ENCODE measurements at regions not wholly inside any gene's neighbourhood (a gene's known extent, or its start where the extent isn't known, plus 50 kb on each side); places are given as distances from the start of the nearest gene placed in this dataset.
"Not testable (repeated sequence)": the region's sequence is repeated elsewhere in the genome, so short reads cannot be mapped to it uniquely, and the experiment has no call there.

DNA sequence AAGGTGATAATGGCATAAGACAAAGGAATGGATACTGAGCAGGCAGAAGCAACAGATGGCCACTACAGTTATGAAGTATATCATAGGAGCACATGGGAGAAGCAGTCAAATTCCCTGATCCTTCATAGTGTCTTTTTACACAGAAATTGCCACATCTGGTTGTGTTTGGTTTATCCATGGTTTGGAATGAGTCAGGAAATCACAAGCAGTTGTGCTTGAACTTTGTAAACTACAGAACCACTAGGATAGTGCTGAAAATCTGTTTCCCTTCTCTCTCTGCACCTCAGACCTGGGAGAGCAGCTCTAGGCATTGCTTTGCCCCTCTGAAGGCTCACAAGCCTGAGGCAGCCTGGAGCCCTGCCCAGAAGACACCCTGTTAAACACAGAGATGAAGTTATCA lies 134.0 kb downstream of the DMRT2 start:
- no peak overlapping the region for H3K4me3 ChIP-seq (replicated peaks in 1 of 3; ENCODE audit: insufficient read depth in 1 of 3, low read depth in 1 of 3, low read length in 3 of 3)
- DNase-seq (ENCODE audit: low read depth, low spot score): no peak
- BruUV-seq (replicated peaks): no TSS peak
- intact Hi-C loops (cut with micrococcal nuclease) (no loop called here), dilution Hi-C loops (cut with MboI; ENCODE audit: extremely low pct_ligation_motif_present, low sequenced_read_pairs) (no loop called here)
- no peaks in the 10 kb centered on the region for H4K20me1 ChIP-seq (replicated peaks; ENCODE audit: control insufficient read depth, extremely low read depth, insufficient read depth, low read length)
- TF ChIP-seq MYC (IDR thresholded peaks at IDR 0.05; ENCODE audit: low read depth, low read length) (no peak), POLR2AphosphoS5 (IDR thresholded peaks at IDR 0.05; ENCODE audit: insufficient read depth, low read depth, low read length) (no peak), CTCF (IDR thresholded peaks at IDR 0.05; ENCODE audit: extremely low read depth in 1 of 2, insufficient read depth in 1 of 2, low read depth in 1 of 2, low read length in 2 of 2) (no peak), GATA2 (IDR thresholded peaks at IDR 0.05; ENCODE audit: insufficient read depth, insufficient read length, low read depth, low read length) (no peak), FOS (IDR thresholded peaks at IDR 0.05; ENCODE audit: borderline replicate concordance, insufficient read depth, low read length) (no peak), MAX (IDR thresholded peaks at IDR 0.05; ENCODE audit: insufficient read depth, insufficient read length) (no peak), EZH2 (IDR thresholded peaks at IDR 0.05; ENCODE audit: borderline replicate concordance, low read depth, low read length, severe bottlenecking) (no peak), POLR2A (IDR thresholded peaks at IDR 0.05; ENCODE audit: low read depth, low read length) (no peak), JUN (IDR thresholded peaks at IDR 0.05; ENCODE audit: borderline replicate concordance, insufficient read depth, insufficient read length, low read depth) (no peak)
- no peak overlapping the region for H3K9ac ChIP-seq (replicated peaks; ENCODE audit: extremely low read depth, insufficient read depth, low read length)
- H2AFZ ChIP-seq (ENCODE audit: low read depth, low read length): no peak overlapping the region
- H3K27me3 ChIP-seq (ENCODE audit: control insufficient read depth in 2 of 2, insufficient read depth in 2 of 2, low read length in 2 of 2): no peaks in the 10 kb centered on the region
- H3K4me1 ChIP-seq (ENCODE audit: control insufficient read depth, extremely low read depth, insufficient read depth, low read length): no peaks in the 10 kb centered on the region
- H3K9me1 ChIP-seq (replicated peaks; ENCODE audit: control insufficient read depth, extremely low read depth, insufficient read depth, low read length): no peaks in the 10 kb centered on the region
- no peaks in the 10 kb centered on the region for H3K79me2 ChIP-seq (ENCODE audit: control insufficient read depth, insufficient read depth, low read length)
- CTCF ChIA-PET: no interaction called here
- no peak overlapping the region for H3K4me2 ChIP-seq (ENCODE audit: insufficient read depth, low read length)
- peaks cover 4% of the 10 kb centered on the region for H3K9me3 ChIP-seq (replicated peaks; ENCODE audit: control insufficient read depth, insufficient read depth, low read length)
- POLR2A ChIA-PET: no interaction called here
- FAIRE-seq: no peak
- no peaks in the 10 kb centered on the region for H3K36me3 ChIP-seq (ENCODE audit: control insufficient read depth in 2 of 2, extremely low read depth in 1 of 2, insufficient read depth in 2 of 2, low read length in 2 of 2)
- H3K27ac ChIP-seq (ENCODE audit: insufficient read depth, low read depth, low read length): no peak overlapping the region

DNA sequence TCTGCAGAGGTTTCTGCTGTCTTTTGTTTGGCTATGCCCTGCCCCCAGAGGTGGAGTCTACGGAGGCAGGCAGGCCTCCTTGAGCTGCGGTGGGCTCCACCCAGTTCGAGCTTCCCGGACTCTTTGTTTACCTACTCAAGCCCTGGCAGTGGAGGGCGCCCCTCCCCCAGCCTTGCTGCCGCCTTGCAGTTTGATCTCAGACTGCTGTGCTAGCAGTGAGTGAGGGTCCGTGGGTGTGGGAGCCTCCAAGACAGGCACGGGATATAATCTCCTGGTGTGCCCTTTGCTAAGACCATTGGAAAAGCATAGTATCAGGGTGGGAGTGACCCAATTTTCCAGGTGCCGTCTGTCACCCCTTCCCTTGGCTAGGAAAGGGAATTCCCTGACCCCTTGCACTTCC lies 137.0 kb downstream of the DMRT2 start:
- H2AFZ ChIP-seq (ENCODE audit: low read depth, low read length); H3K36me3 ChIP-seq (ENCODE audit: control insufficient read depth in 2 of 2, extremely low read depth in 1 of 2, insufficient read depth in 2 of 2, low read length in 2 of 2); H4K20me1 ChIP-seq (replicated peaks; ENCODE audit: control insufficient read depth, extremely low read depth, insufficient read depth, low read length); H3K9me3 ChIP-seq (replicated peaks; ENCODE audit: control insufficient read depth, insufficient read depth, low read length); H3K9me1 ChIP-seq (replicated peaks; ENCODE audit: control insufficient read depth, extremely low read depth, insufficient read depth, low read length); CTCF ChIA-PET; H3K4me1 ChIP-seq (ENCODE audit: control insufficient read depth, extremely low read depth, insufficient read depth, low read length); H3K27ac ChIP-seq (ENCODE audit: insufficient read depth, low read depth, low read length); H3K27me3 ChIP-seq (ENCODE audit: control insufficient read depth in 2 of 2, insufficient read depth in 2 of 2, low read length in 2 of 2); POLR2A ChIA-PET; intact Hi-C loops (cut with micrococcal nuclease); DNase-seq (ENCODE audit: low read depth, low spot score); BruUV-seq (replicated peaks); H3K4me2 ChIP-seq (ENCODE audit: insufficient read depth, low read length); H3K79me2 ChIP-seq (ENCODE audit: control insufficient read depth, insufficient read depth, low read length); FAIRE-seq; dilution Hi-C loops (cut with MboI; ENCODE audit: extremely low pct_ligation_motif_present, low sequenced_read_pairs); H3K9ac ChIP-seq (replicated peaks; ENCODE audit: extremely low read depth, insufficient read depth, low read length); H3K4me3 ChIP-seq (replicated peaks in 1 of 3; ENCODE audit: insufficient read depth in 1 of 3, low read depth in 1 of 3, low read length in 3 of 3): not testable (repeated sequence)

GRCh38 chr9:1195636-1196035 lies 145.5 kb downstream of the DMRT2 start:
- dilution Hi-C loops (cut with MboI; ENCODE audit: extremely low pct_ligation_motif_present, low sequenced_read_pairs): not testable (repeated sequence)

More at GRCh38 chr9:1195636-1196035, 145.5 kb downstream of the DMRT2 start:
- FAIRE-seq; H3K9ac ChIP-seq (replicated peaks; ENCODE audit: extremely low read depth, insufficient read depth, low read length); H3K27me3 ChIP-seq (ENCODE audit: control insufficient read depth in 2 of 2, insufficient read depth in 2 of 2, low read length in 2 of 2); H3K4me2 ChIP-seq (ENCODE audit: insufficient read depth, low read length); intact Hi-C loops (cut with micrococcal nuclease); H3K4me1 ChIP-seq (ENCODE audit: control insufficient read depth, extremely low read depth, insufficient read depth, low read length); DNase-seq (ENCODE audit: low read depth, low spot score); POLR2A ChIA-PET; H3K27ac ChIP-seq (ENCODE audit: insufficient read depth, low read depth, low read length); H3K9me3 ChIP-seq (replicated peaks; ENCODE audit: control insufficient read depth, insufficient read depth, low read length); H3K9me1 ChIP-seq (replicated peaks; ENCODE audit: control insufficient read depth, extremely low read depth, insufficient read depth, low read length); H3K36me3 ChIP-seq (ENCODE audit: control insufficient read depth in 2 of 2, extremely low read depth in 1 of 2, insufficient read depth in 2 of 2, low read length in 2 of 2); H3K4me3 ChIP-seq (replicated peaks in 1 of 3; ENCODE audit: insufficient read depth in 1 of 3, low read depth in 1 of 3, low read length in 3 of 3); BruUV-seq (replicated peaks); H4K20me1 ChIP-seq (replicated peaks; ENCODE audit: control insufficient read depth, extremely low read depth, insufficient read depth, low read length); CTCF ChIA-PET; H2AFZ ChIP-seq (ENCODE audit: low read depth, low read length); H3K79me2 ChIP-seq (ENCODE audit: control insufficient read depth, insufficient read depth, low read length): not testable (repeated sequence)

All from endothelial cell of umbilical vein (primary cell).